Pancreas (tissue), 10 donors: ENCODE measurements at regions not wholly inside any gene's neighbourhood (a gene's known extent, or its start where the extent isn't known, plus 50 kb on each side); places are given as distances from the start of the nearest gene placed in this dataset.
A peak's percentile ranks its signal among the peaks of the same experiment; 100 is the strongest.

Experiments used
- ATAC-seq, 4 donors: fragments of 200-7000 bp; cut with Tn5 transposase; one replicate each; pipeline versions ENCODE4 v1.8.0 to v1.9.1; 2020; ENCODE audit warnings: mild to moderate bottlenecking in 4 of 4, moderate library complexity in 4 of 4
- DNase-seq, 6 donors: peaks; one replicate each; pipeline ENCODE4 v3.0.0-alpha.2; 2020
- FAIRE-seq: peaks from 2 replicates; lab custom pipeline; 2012; peaks lifted over from hg19 to GRCh38; lab: Jason Lieb, UNC
- H3K27ac ChIP-seq, 4 donors: fragments of 200-600 bp; sonication (generic); 1 replicate in 3 of 4; 2 replicates in 1 of 4; pipeline versions ENCODE4 v1.5.0 to v1.8.0; 2020
- H3K27me3 ChIP-seq, 4 donors: fragments of 200-600 bp; one replicate each; pipeline ENCODE4 v1.8.0; 2021
- H3K36me3 ChIP-seq, 3 donors: fragments of 200-600 bp; sonication (generic) in 1 of 3; one replicate each; pipeline versions ENCODE4 v1.5.0 to v1.8.0; 2020 to 2021
- H3K4me1 ChIP-seq, 3 donors: fragments of 200-600 bp; one replicate each; pipeline ENCODE4 v1.8.0; 2021
- H3K4me3 ChIP-seq, 4 donors: fragments of 200-600 bp; sonication (generic) in 2 of 4; one replicate each; pipeline versions ENCODE4 v1.5.0 to v1.8.0; 2020 to 2021
- H3K9me3 ChIP-seq, 4 donors: fragments of 200-600 bp; one replicate each; pipeline ENCODE4 v1.8.0; 2021
- WGBS, 2 donors: extraction: QIAGEN DNeasy Blood & Tissue Kit; methylation state at CpG; one replicate each; pipeline ENCODE4 v1.1.7; 2013; 5-methylcytosine and 5-hydroxymethylcytosine counted together
- intact Hi-C, 3 donors: fragments of 100-400 bp; cut with DNase I; formaldehyde crosslinking; loops; one replicate each; pipeline versions ENCODE4 v1.11.1 to v1.14.2; 2022
- TF ChIP-seq, protein P1 (sequence below), 4 donors: fragments of 200-600 bp; sonication (generic) in 3 of 4; IDR thresholded peaks; one replicate each; pipeline versions ENCODE4 v1.5.0 to v1.8.0; 2021; ENCODE audit warnings: antibody characterized with exemption in 4 of 4
- donor health status: healthy with polysubstance abuse.
- donor health status: DM: no; HTN: no; CAD: no; lungs with moderate emphysema.
- donor health status: DM: no; HTN: no; CAD: no.
- donor health status: control.
- donor health status: control.
- donor health status: Bipolar disorder and iron deficiency.
- donor health status: DM: yes; HTN: yes; CAD: no.
- donor health status: DM: no; HTN: no; CAD: no.
- donor health status: DM: no; HTN: no; CAD: no.
- donor health status: DM: yes; HTN: yes; CAD: no.

DNA sequence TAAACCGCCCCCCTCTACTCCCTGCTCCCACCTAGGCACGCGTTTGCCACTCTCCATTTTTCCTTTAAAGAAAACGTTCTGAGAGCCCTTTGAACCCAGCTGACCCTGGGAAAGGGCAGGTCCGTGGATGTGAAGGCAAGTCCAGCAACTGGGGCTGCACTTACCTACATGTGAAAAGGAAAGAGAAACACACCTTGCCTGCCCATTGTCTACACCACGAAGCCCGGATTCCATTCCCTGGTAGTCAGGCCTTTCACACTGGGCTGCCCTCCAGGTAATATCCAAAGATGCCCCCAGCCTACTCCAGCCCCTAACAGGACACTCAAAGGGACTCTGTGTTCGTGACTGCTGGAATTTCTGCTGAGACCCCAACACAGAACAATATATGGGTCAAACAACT, 94.4 kb downstream of the CD83 start:
- intact Hi-C loops: loop anchor here in 1 of 3 donors (10.0 kb wide), 1 partner anchor 1413 kb away; no protein-coding TSS in a partner anchor
- ATAC-seq: no peak
- FAIRE-seq: no peak
- H3K27ac ChIP-seq: no peak overlapping the region
- no peaks in the 10 kb centered on the region for H3K27me3 ChIP-seq
- H3K4me3 ChIP-seq: peak overlapping the region in 1 of 4 donors; percentile 91
- peak in 1 of 6 donors; percentile 13 for DNase-seq
- no peaks in the 10 kb centered on the region for H3K9me3 ChIP-seq
- H3K4me1 ChIP-seq: peaks cover 0 to 4% (median 0%) of the 10 kb centered on the region in 3 donors
- no peaks in the 10 kb centered on the region for H3K36me3 ChIP-seq
- TF ChIP-seq, protein P1, sequence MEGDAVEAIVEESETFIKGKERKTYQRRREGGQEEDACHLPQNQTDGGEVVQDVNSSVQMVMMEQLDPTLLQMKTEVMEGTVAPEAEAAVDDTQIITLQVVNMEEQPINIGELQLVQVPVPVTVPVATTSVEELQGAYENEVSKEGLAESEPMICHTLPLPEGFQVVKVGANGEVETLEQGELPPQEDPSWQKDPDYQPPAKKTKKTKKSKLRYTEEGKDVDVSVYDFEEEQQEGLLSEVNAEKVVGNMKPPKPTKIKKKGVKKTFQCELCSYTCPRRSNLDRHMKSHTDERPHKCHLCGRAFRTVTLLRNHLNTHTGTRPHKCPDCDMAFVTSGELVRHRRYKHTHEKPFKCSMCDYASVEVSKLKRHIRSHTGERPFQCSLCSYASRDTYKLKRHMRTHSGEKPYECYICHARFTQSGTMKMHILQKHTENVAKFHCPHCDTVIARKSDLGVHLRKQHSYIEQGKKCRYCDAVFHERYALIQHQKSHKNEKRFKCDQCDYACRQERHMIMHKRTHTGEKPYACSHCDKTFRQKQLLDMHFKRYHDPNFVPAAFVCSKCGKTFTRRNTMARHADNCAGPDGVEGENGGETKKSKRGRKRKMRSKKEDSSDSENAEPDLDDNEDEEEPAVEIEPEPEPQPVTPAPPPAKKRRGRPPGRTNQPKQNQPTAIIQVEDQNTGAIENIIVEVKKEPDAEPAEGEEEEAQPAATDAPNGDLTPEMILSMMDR (IDR thresholded peaks at IDR 0.05): no peak
- WGBS, 2 donors: 58 to 66% methylated on average over 8 of the region's 8 CpGs

DNA sequence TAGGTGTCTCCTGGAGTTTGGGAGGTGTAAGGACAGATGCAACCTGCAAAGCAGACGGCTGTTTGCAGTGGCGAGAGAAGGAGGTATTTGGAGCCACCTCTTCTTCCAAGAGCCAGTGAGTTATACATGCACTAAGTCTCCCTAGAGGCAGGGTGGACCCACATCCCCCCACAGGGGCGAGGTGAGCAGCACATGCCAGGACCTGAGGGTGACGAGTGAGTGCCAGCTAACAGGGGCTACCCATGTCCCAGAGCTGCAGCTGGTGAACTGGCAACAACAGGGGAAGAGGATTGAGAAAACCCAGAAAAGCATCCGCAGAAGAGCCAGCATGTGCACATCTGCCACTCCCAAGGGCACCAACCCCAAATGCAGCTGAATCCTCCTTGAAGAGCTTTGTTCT, 95.1 kb downstream of the CD83 start:
- TF ChIP-seq, protein P1 (IDR thresholded peaks at IDR 0.05): no peak
- H3K27ac ChIP-seq: no peak overlapping the region
- 90 to 94% methylated on average over 5 of the region's 5 CpGs for WGBS, 2 donors
- H3K4me1 ChIP-seq: peaks cover 0 to 4% (median 0%) of the 10 kb centered on the region in 3 donors
- intact Hi-C loops: loop anchor here in 1 of 3 donors (10.0 kb wide), 1 partner anchor 1412 kb away; no protein-coding TSS in a partner anchor
- ATAC-seq (no peak), FAIRE-seq (no peak), DNase-seq (no peak)
- no peak overlapping the region for H3K4me3 ChIP-seq
- no peaks in the 10 kb centered on the region for H3K27me3 ChIP-seq
- no peaks in the 10 kb centered on the region for H3K36me3 ChIP-seq
- no peaks in the 10 kb centered on the region for H3K9me3 ChIP-seq

DNA sequence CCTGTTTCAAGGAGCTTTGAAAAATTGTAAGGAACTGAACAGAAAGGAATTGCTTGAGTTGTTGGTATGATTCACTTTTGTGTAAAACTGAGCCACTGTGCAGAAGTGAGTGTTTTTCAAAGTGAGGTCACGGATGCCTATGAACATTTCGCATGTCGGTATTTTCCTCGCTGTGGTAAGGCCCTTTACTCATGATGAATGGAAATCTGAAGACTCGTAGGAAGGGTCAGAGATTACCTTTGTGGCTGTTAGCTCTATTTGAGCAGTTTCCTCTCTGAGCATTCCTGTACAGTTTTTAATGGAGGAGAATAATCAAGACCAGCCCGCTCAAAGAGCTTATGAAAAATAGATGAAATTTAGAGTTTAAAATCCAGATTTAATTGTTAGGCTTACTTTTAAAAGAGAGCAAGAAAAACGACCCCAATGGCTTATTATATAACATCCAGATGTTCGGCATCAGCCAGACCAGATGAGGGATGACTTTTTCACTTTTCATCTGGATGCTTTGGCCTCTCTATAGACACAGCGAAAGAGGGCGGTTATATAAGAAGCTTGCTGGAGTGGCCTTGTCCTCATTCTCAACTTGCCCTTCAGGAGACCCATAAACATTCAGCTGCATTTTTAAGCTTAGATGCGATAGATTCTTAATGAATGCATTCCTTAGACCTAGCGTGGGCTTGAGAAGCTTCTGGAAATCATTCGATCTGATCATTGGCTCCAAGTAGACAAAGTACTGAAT, 99.5 kb downstream of the CD83 start:
- ATAC-seq (no peak), DNase-seq (no peak), FAIRE-seq (no peak)
- Histone ChIP-seq H3K27me3 (no peaks in the 10 kb centered on the region), H3K27ac (no peak overlapping the region), H3K4me3 (no peak overlapping the region), H3K4me1 (no peaks in the 10 kb centered on the region), H3K9me3 (no peaks in the 10 kb centered on the region), H3K36me3 (no peaks in the 10 kb centered on the region)
- intact Hi-C loops: loop anchor here in 1 of 3 donors (10.0 kb wide), 1 partner anchor 1408 kb away; no protein-coding TSS in a partner anchor
- TF ChIP-seq, protein P1 (IDR thresholded peaks at IDR 0.05): no peak
- 81 to 91% methylated on average over 13 of the region's 13 CpGs for WGBS, 2 donors

DNA sequence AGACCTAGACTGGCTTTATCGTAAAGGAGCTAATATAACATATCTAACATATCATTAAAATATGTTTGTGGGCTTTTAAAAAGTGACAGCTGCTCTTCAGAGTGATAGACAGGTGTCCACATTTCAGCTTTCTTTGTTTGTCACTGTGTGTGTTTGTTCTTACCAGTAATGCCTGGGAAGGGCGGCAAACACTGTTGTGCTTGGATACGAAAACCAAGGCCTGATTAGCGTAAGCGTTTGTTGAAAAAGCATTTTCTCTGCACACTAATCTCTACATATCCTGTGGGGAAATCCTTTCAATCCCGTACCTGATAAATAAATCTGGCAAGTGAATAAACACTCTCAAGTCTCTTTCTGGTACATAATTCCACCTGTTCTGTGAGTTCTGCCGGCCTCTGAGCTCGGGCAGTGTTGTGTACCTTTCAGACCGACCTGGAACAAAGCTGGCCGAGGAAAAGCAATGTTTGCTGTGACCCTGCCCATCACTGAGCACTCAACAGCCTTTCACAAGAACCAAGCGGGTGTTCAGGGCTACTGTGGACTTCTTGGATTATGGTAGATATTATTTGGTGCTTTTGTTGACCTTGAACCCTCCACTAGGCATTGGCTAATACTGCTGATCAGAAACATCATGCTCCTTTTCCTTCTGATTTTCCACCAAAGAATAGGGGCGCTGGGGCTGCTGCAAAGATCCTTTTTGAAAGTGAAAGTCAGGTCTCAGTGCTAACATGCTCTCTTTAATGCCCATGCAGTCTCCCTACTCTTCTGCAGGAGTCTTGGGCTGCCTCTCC, 100.4 kb downstream of the CD83 start:
- DNase-seq: no peak
- 78 to 79% methylated on average over 12 of the region's 12 CpGs for WGBS, 2 donors
- H3K27ac ChIP-seq: no peak overlapping the region

More for the DNA sequence above, 100.4 kb downstream of the CD83 start:
- ATAC-seq: peak in 2 of 4 donors; percentile 47 to 55
- no peaks in the 10 kb centered on the region for H3K4me1 ChIP-seq
- no peaks in the 10 kb centered on the region for H3K36me3 ChIP-seq
- TF ChIP-seq, protein P1 (IDR thresholded peaks at IDR 0.05): no peak
- FAIRE-seq: no peak
- H3K27me3 ChIP-seq: no peaks in the 10 kb centered on the region
- no peak overlapping the region for H3K4me3 ChIP-seq
- no peaks in the 10 kb centered on the region for H3K9me3 ChIP-seq
- intact Hi-C loops: loop anchor here in 1 of 3 donors (10.0 kb wide), 1 partner anchor 1407 kb away; no protein-coding TSS in a partner anchor
